GM21786 (cell line): ENCODE measurements at regions not wholly inside any gene's neighbourhood (a gene's known extent, or its start where the extent isn't known, plus 50 kb on each side); places are given as distances from the start of the nearest gene placed in this dataset.

Experiments
- ATAC-seq: cut with Tn5 transposase; IDR thresholded peaks from one replicate; pipeline ENCODE4 v1.9.1; 2021; ENCODE audit not compliant: unreplicated experiment

GRCh38 chr11:25943031-25943430 lies 388.9 kb upstream of the ANO3 start:
- ATAC-seq, result no peak

- ATAC-seq, result no peak
Measured at GRCh38 chr11:25943777-25944661, 387.9 kb upstream of the ANO3 start.

- ATAC-seq, result no peak
Measured at GRCh38 chr11:25949918-25950317, 382.0 kb upstream of the ANO3 start.

GRCh38 chr11:25953006-25953405 lies 378.9 kb upstream of the ANO3 start:
- ATAC-seq, result no peak

GRCh38 chr11:25958045-25958444 lies 373.9 kb upstream of the ANO3 start:
- no peak for ATAC-seq

GRCh38 chr11:25961539-25961938 lies 370.4 kb upstream of the ANO3 start:
- no peak for ATAC-seq

- ATAC-seq, result no peak
Measured at GRCh38 chr11:25970726-25971508, 361.0 kb upstream of the ANO3 start.

- no peak for ATAC-seq
Measured at GRCh38 chr11:25980091-25980490, 351.8 kb upstream of the ANO3 start.

- peak; percentile 95 for ATAC-seq
Measured at GRCh38 chr11:25981998-25982397, 349.9 kb upstream of the ANO3 start.

GRCh38 chr11:25983280-25983679 lies 348.6 kb upstream of the ANO3 start:
- ATAC-seq, result no peak

- ATAC-seq, result no peak
Measured at GRCh38 chr11:25988178-25988577, 343.8 kb upstream of the ANO3 start.

GRCh38 chr11:25990406-25990805 lies 341.5 kb upstream of the ANO3 start:
- ATAC-seq, result no peak

GRCh38 chr11:25991476-25991875 lies 340.5 kb upstream of the ANO3 start:
- ATAC-seq, result no peak

GRCh38 chr11:25992294-25992693 lies 339.6 kb upstream of the ANO3 start:
- no peak for ATAC-seq

- ATAC-seq, result no peak
Measured at GRCh38 chr11:25993016-25993415, 338.9 kb upstream of the ANO3 start.

GRCh38 chr11:26011474-26011873 lies 320.5 kb upstream of the ANO3 start:
- no peak for ATAC-seq

- ATAC-seq, result no peak
Measured at GRCh38 chr11:26014456-26015115, 317.3 kb upstream of the ANO3 start.

GRCh38 chr11:26017322-26017860 lies 314.5 kb upstream of the ANO3 start:
- no peak for ATAC-seq

- ATAC-seq, result no peak
Measured at GRCh38 chr11:26017903-26018302, 314.0 kb upstream of the ANO3 start.

GRCh38 chr11:26018336-26018735 lies 313.6 kb upstream of the ANO3 start:
- ATAC-seq, result no peak

GRCh38 chr11:26019386-26019785 lies 312.5 kb upstream of the ANO3 start:
- no peak for ATAC-seq
